GM21529 (cell line): ENCODE measurements at regions not wholly inside any gene's neighbourhood (a gene's known extent, or its start where the extent isn't known, plus 50 kb on each side); places are given as distances from the start of the nearest gene placed in this dataset.

ENCODE experiments used
- ATAC-seq: cut with Tn5 transposase; IDR thresholded peaks from one replicate; pipeline ENCODE4 v1.9.1; 2021; ENCODE audit not compliant: unreplicated experiment

GRCh38 chrX:98331407-98331806 is 1447.7 kb downstream of the RPA4 start:
- ATAC-seq: no peak

- ATAC-seq: no peak
Observed at GRCh38 chrX:98338544-98338943, 1454.8 kb downstream of the RPA4 start.

- ATAC-seq: no peak
Observed at GRCh38 chrX:98350940-98351339, 1467.2 kb downstream of the RPA4 start.

GRCh38 chrX:98357146-98357545 is 1473.4 kb downstream of the RPA4 start:
- no peak for ATAC-seq

- no peak for ATAC-seq
Observed at GRCh38 chrX:98362630-98363029, 1478.9 kb downstream of the RPA4 start.

GRCh38 chrX:98371994-98372393 is 1488.3 kb downstream of the RPA4 start:
- no peak for ATAC-seq

- no peak for ATAC-seq
Observed at GRCh38 chrX:98379134-98379533, 1495.4 kb downstream of the RPA4 start.

GRCh38 chrX:98380106-98380505 is 1496.4 kb downstream of the RPA4 start:
- ATAC-seq: no peak

GRCh38 chrX:98380556-98380955 is 1496.8 kb downstream of the RPA4 start:
- no peak for ATAC-seq

GRCh38 chrX:98398542-98398941 is 1514.8 kb downstream of the RPA4 start:
- no peak for ATAC-seq

GRCh38 chrX:98405376-98405775 is 1521.7 kb downstream of the RPA4 start:
- no peak for ATAC-seq

GRCh38 chrX:98407584-98407983 is 1523.9 kb downstream of the RPA4 start:
- no peak for ATAC-seq

- no peak for ATAC-seq
Observed at GRCh38 chrX:98409867-98410266, 1526.2 kb downstream of the RPA4 start.

GRCh38 chrX:98412058-98412457 is 1528.3 kb downstream of the RPA4 start:
- no peak for ATAC-seq

- ATAC-seq: no peak
Observed at GRCh38 chrX:98422536-98422935, 1538.8 kb downstream of the RPA4 start.

- ATAC-seq: no peak
Observed at GRCh38 chrX:98432413-98432812, 1548.7 kb downstream of the RPA4 start.

GRCh38 chrX:98448524-98448923 is 1564.8 kb downstream of the RPA4 start:
- no peak for ATAC-seq

GRCh38 chrX:98452456-98452855 is 1568.7 kb downstream of the RPA4 start:
- ATAC-seq: no peak

GRCh38 chrX:98459669-98460068 is 1576.0 kb downstream of the RPA4 start:
- ATAC-seq: no peak

GRCh38 chrX:98480606-98481005 is 1596.9 kb downstream of the RPA4 start:
- ATAC-seq: no peak

GRCh38 chrX:98481636-98482035 is 1597.9 kb downstream of the RPA4 start:
- ATAC-seq: no peak

- ATAC-seq: no peak
Observed at GRCh38 chrX:98490670-98491069, 1607.0 kb downstream of the RPA4 start.

- no peak for ATAC-seq
Observed at GRCh38 chrX:98501426-98501825, 1617.7 kb downstream of the RPA4 start.

GRCh38 chrX:98506907-98507306 is 1623.2 kb downstream of the RPA4 start:
- no peak for ATAC-seq
